ENCODE measurements at regions not wholly inside any gene's neighbourhood (a gene's known extent, or its start where the extent isn't known, plus 50 kb on each side); places are given as distances from the start of the nearest gene placed in this dataset.

DNA sequence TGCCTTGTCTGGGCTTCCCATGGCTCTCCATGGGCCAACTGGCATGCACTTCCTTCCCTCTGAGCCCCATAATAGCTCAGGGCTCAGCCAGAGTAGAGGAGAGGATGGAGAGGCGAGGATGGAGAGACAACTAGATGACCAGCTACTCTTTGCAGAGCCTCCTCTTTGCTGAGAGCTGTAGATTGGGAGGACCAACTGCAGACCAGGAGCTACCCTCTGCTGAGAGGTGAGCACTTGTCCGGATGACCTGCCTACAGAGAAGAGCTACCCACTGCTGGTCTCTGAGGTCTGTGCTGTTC is 58.0 kb upstream of the ETV3 start:
- TF ChIP-seq, protein P1, sequence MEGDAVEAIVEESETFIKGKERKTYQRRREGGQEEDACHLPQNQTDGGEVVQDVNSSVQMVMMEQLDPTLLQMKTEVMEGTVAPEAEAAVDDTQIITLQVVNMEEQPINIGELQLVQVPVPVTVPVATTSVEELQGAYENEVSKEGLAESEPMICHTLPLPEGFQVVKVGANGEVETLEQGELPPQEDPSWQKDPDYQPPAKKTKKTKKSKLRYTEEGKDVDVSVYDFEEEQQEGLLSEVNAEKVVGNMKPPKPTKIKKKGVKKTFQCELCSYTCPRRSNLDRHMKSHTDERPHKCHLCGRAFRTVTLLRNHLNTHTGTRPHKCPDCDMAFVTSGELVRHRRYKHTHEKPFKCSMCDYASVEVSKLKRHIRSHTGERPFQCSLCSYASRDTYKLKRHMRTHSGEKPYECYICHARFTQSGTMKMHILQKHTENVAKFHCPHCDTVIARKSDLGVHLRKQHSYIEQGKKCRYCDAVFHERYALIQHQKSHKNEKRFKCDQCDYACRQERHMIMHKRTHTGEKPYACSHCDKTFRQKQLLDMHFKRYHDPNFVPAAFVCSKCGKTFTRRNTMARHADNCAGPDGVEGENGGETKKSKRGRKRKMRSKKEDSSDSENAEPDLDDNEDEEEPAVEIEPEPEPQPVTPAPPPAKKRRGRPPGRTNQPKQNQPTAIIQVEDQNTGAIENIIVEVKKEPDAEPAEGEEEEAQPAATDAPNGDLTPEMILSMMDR (conservative IDR thresholded peaks at IDR 0.05; ENCODE audit: control insufficient read depth, insufficient read depth, low read depth, low read length) = no peak
- DNase-seq (ENCODE audit: low read depth) = no peak

DNA sequence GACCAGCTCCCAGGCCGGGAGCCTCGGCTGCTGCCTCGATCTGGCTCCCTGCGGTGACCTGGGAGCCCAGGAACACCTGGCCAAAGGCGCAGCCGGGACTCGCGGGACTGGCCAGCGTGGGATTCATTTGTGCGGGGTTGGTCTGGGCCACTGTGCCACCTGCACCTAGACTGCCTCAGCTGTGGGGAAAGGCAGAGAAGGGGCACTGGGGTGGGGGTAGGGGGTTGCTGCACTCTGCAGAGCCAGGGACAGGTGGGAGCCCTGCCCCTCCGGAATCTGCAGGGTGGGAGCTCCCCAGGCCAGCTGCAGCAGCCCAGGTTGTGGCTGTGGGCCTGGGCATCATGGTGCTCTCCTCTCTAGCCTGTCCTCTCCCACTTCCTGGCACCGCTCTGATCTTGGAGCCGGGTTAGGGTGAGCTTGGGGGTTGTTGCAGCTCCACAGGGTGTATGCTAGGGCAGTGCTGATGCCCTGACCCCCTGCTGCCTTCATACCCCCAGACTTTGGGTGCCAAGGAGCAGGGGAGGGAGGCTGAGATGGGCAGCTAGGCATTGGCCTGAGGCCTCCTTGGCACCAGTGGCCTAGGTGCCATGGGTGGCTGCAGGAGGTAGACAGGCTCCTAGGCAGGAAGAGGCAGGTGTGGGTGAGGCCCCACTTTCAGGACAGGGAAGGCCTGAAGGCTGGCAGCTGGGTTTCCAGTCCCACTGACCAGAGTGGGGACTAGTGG is 57.5 kb upstream of the ETV3 start:
- TF ChIP-seq, protein P1 (conservative IDR thresholded peaks at IDR 0.05; ENCODE audit: control insufficient read depth, insufficient read depth, low read depth, low read length) = no peak
- DNase-seq (ENCODE audit: low read depth) = no peak
- H3K4me3 ChIP-seq (ENCODE audit: control insufficient read depth, low read depth, low read length) = no peak overlapping the region

More for the DNA sequence above, 58.0 kb upstream of the ETV3 start:
- H3K4me3 ChIP-seq (ENCODE audit: control insufficient read depth, low read depth, low read length) = no peak overlapping the region

DNA sequence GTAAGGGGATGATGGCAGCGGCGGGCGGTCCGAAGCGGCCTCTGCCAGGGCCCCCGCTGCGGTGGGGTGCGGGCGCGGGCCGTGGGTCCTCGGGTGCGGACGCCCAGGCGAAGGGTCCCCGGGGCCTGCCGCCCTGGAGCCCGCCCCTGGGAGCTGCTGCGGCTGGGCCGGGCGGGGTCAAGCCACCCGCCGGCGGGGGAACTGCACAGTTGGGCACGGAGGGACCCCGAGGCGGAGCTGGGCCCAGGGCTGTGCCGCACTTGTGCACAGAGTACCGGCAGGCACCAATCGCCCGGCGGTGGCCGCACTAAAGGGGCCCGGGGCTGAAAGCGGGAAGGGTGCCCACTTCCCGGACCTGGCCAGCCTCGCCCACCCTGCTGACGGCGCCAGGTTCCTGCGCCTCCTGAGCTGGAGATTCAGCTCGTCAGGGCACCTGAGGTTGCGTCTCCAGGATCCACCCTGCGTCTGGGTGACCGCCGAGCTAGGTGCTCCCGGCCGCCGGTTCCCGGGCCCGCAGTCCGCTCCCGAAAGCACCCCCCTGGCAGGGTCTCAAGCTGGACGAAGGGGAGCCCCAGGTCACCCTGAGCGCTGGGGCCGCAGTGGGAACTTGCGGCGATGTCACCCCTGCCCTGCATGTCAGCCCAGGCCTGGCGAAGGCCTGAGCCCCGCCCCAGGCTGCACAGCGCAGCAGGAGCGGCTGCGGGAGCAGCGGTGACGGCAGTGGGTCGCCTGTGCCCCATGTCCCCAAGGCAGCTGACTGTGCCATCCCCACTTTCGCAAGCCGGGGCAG is 56.7 kb upstream of the ETV3 start:
- no peak for DNase-seq (ENCODE audit: low read depth)
- TF ChIP-seq, protein P1 (conservative IDR thresholded peaks at IDR 0.05; ENCODE audit: control insufficient read depth, insufficient read depth, low read depth, low read length) = no peak
- no peak overlapping the region for H3K4me3 ChIP-seq (ENCODE audit: control insufficient read depth, low read depth, low read length)

DNA sequence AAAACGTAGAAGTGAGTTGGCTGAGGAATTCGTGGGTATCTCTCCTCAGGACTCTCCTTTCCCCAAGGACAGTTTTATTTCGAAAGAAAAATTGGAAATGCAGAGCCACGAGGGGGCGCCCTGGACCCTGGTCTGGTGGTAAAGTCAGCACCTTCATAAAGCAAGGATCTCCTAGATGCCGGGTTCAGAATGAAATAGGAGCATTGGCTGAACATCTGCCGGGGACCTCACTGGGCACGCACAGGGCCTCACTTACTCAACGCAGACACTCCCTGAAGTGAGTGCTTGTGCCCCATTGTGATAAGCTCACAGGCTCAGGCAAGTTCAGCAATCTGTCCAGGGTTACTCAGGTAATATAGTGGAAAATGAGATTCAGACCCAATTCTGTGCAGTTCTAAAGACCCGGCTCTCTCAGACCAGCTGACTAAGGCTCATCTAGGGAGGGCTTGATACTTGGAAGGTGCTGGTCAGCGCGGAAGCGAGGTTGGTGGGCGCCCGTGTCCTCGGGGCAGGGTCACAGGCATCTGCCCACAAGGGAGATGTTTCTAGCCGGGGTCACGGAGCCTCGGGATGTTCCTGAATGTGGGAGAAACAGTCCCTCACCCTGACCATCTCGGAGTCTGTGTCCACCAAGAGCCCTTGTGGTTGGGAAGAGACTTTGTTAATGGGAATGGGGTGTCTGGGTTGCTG is 55.7 kb upstream of the ETV3 start:
- TF ChIP-seq, protein P1 (conservative IDR thresholded peaks at IDR 0.05; ENCODE audit: control insufficient read depth, insufficient read depth, low read depth, low read length) = peak; percentile 70
- H3K4me3 ChIP-seq (ENCODE audit: control insufficient read depth, low read depth, low read length) = no peak overlapping the region
- DNase-seq (ENCODE audit: low read depth) = peak; percentile 58

DNA sequence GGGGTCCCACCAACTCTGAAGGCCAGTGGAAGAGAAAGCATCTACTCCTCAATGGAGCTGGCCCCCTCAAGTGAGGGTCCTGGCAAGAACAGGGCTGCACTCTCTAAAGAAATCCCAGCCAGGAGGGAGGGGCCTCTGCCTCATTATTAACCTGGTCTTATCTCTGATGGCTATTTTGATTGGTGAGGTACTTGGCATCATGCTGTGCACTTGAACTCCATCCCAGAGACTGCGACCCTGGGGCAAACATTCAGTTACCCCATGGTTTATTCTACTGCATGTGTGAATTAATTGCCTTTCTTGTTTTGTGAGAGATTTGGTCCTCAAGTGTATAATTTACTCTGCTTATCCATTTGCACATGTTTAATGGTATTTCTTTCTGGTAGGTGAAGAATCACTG is 55.0 kb upstream of the ETV3 start:
- TF ChIP-seq, protein P1 (conservative IDR thresholded peaks at IDR 0.05; ENCODE audit: control insufficient read depth, insufficient read depth, low read depth, low read length) = no peak
- H3K4me3 ChIP-seq (ENCODE audit: control insufficient read depth, low read depth, low read length) = no peak overlapping the region
- DNase-seq (ENCODE audit: low read depth) = no peak

DNA sequence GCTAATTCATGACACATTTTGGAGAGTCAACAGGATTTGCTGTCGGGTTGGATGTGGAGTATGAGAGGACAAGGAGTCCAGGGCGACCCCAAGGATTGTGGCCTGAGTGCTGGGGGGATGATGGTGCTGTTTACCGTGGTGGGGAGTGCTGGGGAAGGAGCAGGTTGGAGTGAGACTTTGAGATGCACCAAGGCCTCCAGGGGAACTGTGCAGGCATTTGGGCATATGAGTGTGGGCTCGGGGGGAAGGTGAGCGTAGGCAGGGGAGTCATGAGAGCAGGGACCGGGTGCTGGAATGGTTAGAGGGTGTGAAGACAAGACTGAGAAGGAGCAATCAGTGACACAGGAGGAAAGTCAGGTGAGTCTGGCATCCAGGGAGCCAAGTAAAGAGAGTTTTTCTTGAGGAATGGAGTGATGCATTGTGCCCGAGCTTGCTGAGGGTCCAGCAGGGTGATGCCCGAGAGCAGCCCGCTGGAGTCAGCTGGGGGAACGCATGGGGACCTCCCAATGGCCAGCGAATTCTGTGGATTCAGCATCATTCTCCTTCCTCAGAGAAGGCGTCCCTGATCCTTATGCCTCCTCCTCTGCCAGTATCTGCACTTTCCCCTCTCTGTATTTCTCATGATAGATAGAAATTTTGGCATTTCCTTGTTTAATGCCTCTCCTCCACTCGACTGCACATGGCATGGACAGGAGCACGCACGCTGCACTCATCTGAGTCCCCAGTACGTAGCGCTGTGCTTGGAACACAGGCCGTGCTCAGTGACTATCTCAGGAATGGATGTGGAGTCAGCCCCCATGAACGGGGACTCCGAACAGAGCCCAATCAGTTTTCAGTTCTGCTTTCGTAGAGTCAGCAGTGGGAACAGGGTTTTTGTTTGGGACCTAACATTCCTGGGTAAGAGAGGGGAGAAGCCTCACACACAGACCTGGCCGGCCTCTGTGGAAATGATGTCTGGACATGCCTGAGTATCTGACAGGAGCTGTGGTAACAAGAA is 52.1 kb upstream of the ETV3 start:
- TF ChIP-seq, protein P1 (conservative IDR thresholded peaks at IDR 0.05; ENCODE audit: control insufficient read depth, insufficient read depth, low read depth, low read length) = no peak
- DNase-seq (ENCODE audit: low read depth) = no peak
- no peak overlapping the region for H3K4me3 ChIP-seq (ENCODE audit: control insufficient read depth, low read depth, low read length)
